GM12878 (cell line): ENCODE measurements at regions not wholly inside any gene's neighbourhood (a gene's known extent, or its start where the extent isn't known, plus 50 kb on each side); places are given as distances from the start of the nearest gene placed in this dataset.

Experiments
- ATAC-seq: fragments of 200-7000 bp; cut with Tn5 transposase; 3 replicates; pipeline ENCODE4 v1.9.1; 2020; ENCODE audit warnings: mild to moderate bottlenecking, moderate library complexity
- BruUV-seq: library from RNA; stranded (reverse); fragments of 400-500 nt; replicated peaks from 2 replicates; lab custom pipeline; 2021; lab: Mats Ljungman, UMichigan
- CTCF ChIA-PET: fragments of 300-600 bp; sonication (Branson Sonifier 250); formaldehyde crosslinking; extraction: SDS; loops from one replicate; lab custom pipeline; 2021; ENCODE audit warnings: inconsistent platforms; lab: Yijun Ruan, JAX
- POLR2A ChIA-PET: fragments of 350-600 bp; formaldehyde crosslinking; extraction: SDS; loops from one replicate; lab custom pipeline; 2021; ENCODE audit warnings: inconsistent platforms; lab: Charles Lee
- RAD21 ChIA-PET: fragments of 300-600 bp; sonication (Branson Sonifier 250); formaldehyde crosslinking; loops from one replicate; lab custom pipeline; 2023; ENCODE audit warnings: antibody characterized with exemption; ENCODE audit not compliant: unreplicated experiment; lab: Charles Lee
- SMC1A ChIA-PET: fragments of 300-600 bp; sonication (Branson Sonifier 250); formaldehyde crosslinking; loops from one replicate; lab custom pipeline; 2023; ENCODE audit not compliant: unreplicated experiment, uncharacterized antibody; lab: Charles Lee
- DNase-seq: peaks from one replicate; pipeline ENCODE4 v3.0.0-alpha.2; 2011; ENCODE audit warnings: low read depth, low spot score
- FAIRE-seq: peaks from 3 replicates; lab custom pipeline; 2011; peaks lifted over from hg19 to GRCh38; lab: Jason Lieb, UNC
- H2AFZ ChIP-seq: 2 replicates; pipeline ENCODE4 v1.6.0; 2011; ENCODE audit warnings: low read depth, low read length, control low read depth; ENCODE audit not compliant: control insufficient read depth
- H3K27ac ChIP-seq: 2 replicates; pipeline ENCODE4 v1.5.1; 2011; ENCODE audit warnings: control low read depth; ENCODE audit not compliant: control insufficient read depth, insufficient read depth
- H3K27me3 ChIP-seq, 2 experiments: replicated peaks in 1 of 2; 2 replicates each; pipeline versions ENCODE4 v1.6.0 to v1.6.1; 2011; ENCODE audit warnings: low read length in 1 of 2; ENCODE audit not compliant: control insufficient read depth in 2 of 2, insufficient read depth in 2 of 2
- H3K36me3 ChIP-seq, 2 experiments: 2 replicates each; pipeline ENCODE4 v1.5.1; 2011; ENCODE audit warnings: low read length in 1 of 2; ENCODE audit not compliant: control insufficient read depth in 2 of 2, insufficient read depth in 2 of 2
- H3K4me1 ChIP-seq: 2 replicates; pipeline ENCODE4 v1.6.1; 2011; ENCODE audit warnings: mild to moderate bottlenecking, low read length, moderate library complexity, mixed read lengths; ENCODE audit not compliant: control insufficient read depth, insufficient read depth
- H3K4me2 ChIP-seq: 2 replicates; pipeline ENCODE4 v1.6.0; 2011; ENCODE audit warnings: control low read depth; ENCODE audit not compliant: control insufficient read depth, insufficient read depth
- H3K4me3 ChIP-seq: fragments of 200-600 bp; sonication (generic); 2 replicates; pipeline ENCODE4 v1.5.1; 2016
- H3K79me2 ChIP-seq: 2 replicates; pipeline ENCODE4 v1.6.0; 2011; ENCODE audit warnings: low read length; ENCODE audit not compliant: control insufficient read depth, insufficient read depth
- H3K9ac ChIP-seq: 2 replicates; pipeline ENCODE4 v1.8.0; 2011; ENCODE audit warnings: low read length, control low read depth, mixed read lengths; ENCODE audit not compliant: control insufficient read depth, insufficient read depth
- H3K9me3 ChIP-seq: replicated peaks from 3 replicates; pipeline ENCODE4 v1.5.1; 2011; ENCODE audit warnings: mild to moderate bottlenecking, low read length; ENCODE audit not compliant: control insufficient read depth, insufficient read depth
- H4K20me1 ChIP-seq: 2 replicates; pipeline ENCODE4 v1.6.0; 2011; ENCODE audit not compliant: control insufficient read depth, insufficient read depth
- BRCA1 ChIP-seq: IDR thresholded peaks from 2 replicates; pipeline ENCODE4 v1.6.1; 2011; ENCODE audit warnings: low read depth, low read length, improper control_type of control experiment
- CEBPB ChIP-seq, 2 experiments: fragments of 150-350 bp in 1 of 2; IDR thresholded peaks; 2 replicates each; pipeline ENCODE4 v1.6.1; 2012 to 2014; ENCODE audit warnings: low read depth in 2 of 2, low read length in 2 of 2, borderline replicate concordance in 1 of 2, inconsistent platforms in 1 of 2
- FOS ChIP-seq: IDR thresholded peaks from 3 replicates; pipeline ENCODE4 v1.6.1; 2011; ENCODE audit warnings: borderline replicate concordance; ENCODE audit not compliant: insufficient read length; ENCODE audit errors: extremely low read depth
- JUNB ChIP-seq: IDR thresholded peaks from 2 replicates; pipeline ENCODE4 v1.6.1; 2016; ENCODE audit warnings: antibody characterized with exemption, mild to moderate bottlenecking
- MAX ChIP-seq: IDR thresholded peaks from 2 replicates; pipeline ENCODE4 v1.6.1; 2012; ENCODE audit warnings: low read depth, low read length, improper control_type of control experiment
- NFYB ChIP-seq: IDR thresholded peaks from 2 replicates; pipeline ENCODE4 v1.6.1; 2011; ENCODE audit warnings: low read depth, mild to moderate bottlenecking, low read length, improper control_type of control experiment, moderate library complexity; ENCODE audit not compliant: insufficient read depth
- NR2C2 ChIP-seq: IDR thresholded peaks from 2 replicates; pipeline ENCODE4 v1.6.1; 2011; ENCODE audit warnings: borderline replicate concordance, low read depth; ENCODE audit not compliant: control insufficient read depth, insufficient read length
- NR2F1 ChIP-seq: fragments of 450-650 bp; conservative IDR thresholded peaks from 2 replicates; pipeline ENCODE4 v1.6.1; 2017; ENCODE audit warnings: mild to moderate bottlenecking
- NRF1 ChIP-seq: conservative IDR thresholded peaks from 2 replicates; pipeline ENCODE4 v1.6.1; 2011; ENCODE audit warnings: mild to moderate bottlenecking, low read depth, low read length, improper control_type of control experiment
- POLR2AphosphoS5 ChIP-seq: IDR thresholded peaks from 2 replicates; pipeline ENCODE4 v1.6.1; 2011; ENCODE audit warnings: mild to moderate bottlenecking, low read length, inconsistent platforms
- RAD51 ChIP-seq: fragments of 450-650 bp; IDR thresholded peaks from 2 replicates; pipeline ENCODE4 v1.6.1; 2016; ENCODE audit warnings: moderate library complexity, mild to moderate bottlenecking, inconsistent platforms
- SMAD5 ChIP-seq: IDR thresholded peaks from 2 replicates; pipeline ENCODE4 v1.6.1; 2016; ENCODE audit warnings: antibody characterized with exemption, low read depth
- SMARCA5 ChIP-seq: fragments of 450-650 bp; IDR thresholded peaks from 2 replicates; pipeline ENCODE4 v1.6.1; 2017; ENCODE audit warnings: mild to moderate bottlenecking
- SPI1 ChIP-seq: IDR thresholded peaks from 2 replicates; pipeline ENCODE4 v1.6.1; 2011; ENCODE audit warnings: low read depth, mild to moderate bottlenecking, low read length, moderate library complexity, borderline replicate concordance; ENCODE audit not compliant: insufficient read depth
- SUZ12 ChIP-seq: fragments of 200-600 bp; sonication (generic); IDR thresholded peaks from one replicate; pipeline ENCODE4 v1.6.1; 2018; ENCODE audit warnings: antibody characterized with exemption, mild to moderate bottlenecking; ENCODE audit not compliant: unreplicated experiment
- TARDBP ChIP-seq: IDR thresholded peaks from 2 replicates; pipeline ENCODE4 v1.6.1; 2016; ENCODE audit warnings: borderline replicate concordance
- WGBS: methylation state at CpG from one replicate; pipeline ENCODE4 v1.1.6; 2016; ENCODE audit warnings: low lambda C conversion rate; ENCODE audit not compliant: insufficient replicate concordance, insufficient coverage; ENCODE audit errors: missing lambda C conversion rate; 5-methylcytosine and 5-hydroxymethylcytosine counted together
- in situ Hi-C: fragments of 300-500 bp; cut with MboI; formaldehyde crosslinking; loops from 9 replicates; pipeline ENCODE4 v1.14.3; 2018; ENCODE audit warnings: mixed read lengths
- intact Hi-C: fragments of 100-400 bp; cut with micrococcal nuclease; formaldehyde crosslinking; loops from one replicate; pipeline ENCODE4 v1.14.2; 2022; ENCODE audit not compliant: unreplicated experiment

DNA sequence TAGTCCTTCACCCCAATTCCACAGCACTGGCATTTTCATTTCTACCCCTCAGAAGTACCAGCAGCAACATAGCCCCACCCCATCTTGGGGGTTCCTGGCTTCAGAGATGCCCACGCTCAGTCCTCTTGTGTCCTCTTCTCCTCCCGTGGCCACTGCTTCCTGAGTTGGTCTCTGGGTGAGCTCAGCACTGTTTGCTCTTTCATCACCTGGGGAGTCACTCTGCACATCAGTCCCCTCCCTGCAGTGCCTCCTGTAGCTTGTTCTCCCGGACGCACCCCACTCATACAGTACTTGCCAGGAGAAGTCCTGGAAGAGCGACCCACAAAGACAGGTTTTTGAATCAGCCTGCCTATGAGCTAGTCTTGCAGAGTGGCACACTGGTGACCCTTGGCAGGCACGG, 63.8 kb downstream of the GSC start:
- Histone ChIP-seq H3K27ac (no peak overlapping the region), H3K9ac (no peak overlapping the region), H3K4me1 (no peaks in the 10 kb centered on the region), H2AFZ (no peak overlapping the region), H3K4me3 (no peak overlapping the region), H3K27me3 (no peaks in the 10 kb centered on the region; a peak in 1 of 4 replicates), H3K79me2 (no peaks in the 10 kb centered on the region), H3K36me3 (no peaks in the 10 kb centered on the region), H4K20me1 (no peaks in the 10 kb centered on the region), H3K9me3 (no peaks in the 10 kb centered on the region), H3K4me2 (no peak overlapping the region)
- FAIRE-seq (no peak), ATAC-seq (no peak), DNase-seq (no peak)
- 31% methylated on average over 6 of the region's 6 CpGs for WGBS
- RAD21 ChIA-PET = no interaction called here
- CTCF ChIA-PET = no interaction called here
- TF ChIP-seq CEBPB (IDR thresholded peaks at IDR 0.05; ENCODE audit: borderline replicate concordance in 1 of 2, low read depth in 2 of 2, low read length in 2 of 2) (no peak), FOS (no peak), SMAD5 (no peak), RAD51 (no peak), NFYB (no peak), NR2C2 (no peak), SUZ12 (no peak), NRF1 (no peak), POLR2AphosphoS5 (no peak), SMARCA5 (no peak), NR2F1 (no peak), TARDBP (no peak), MAX (no peak), SPI1 (no peak), JUNB (no peak), BRCA1 (no peak)
- in situ Hi-C loops = no loop called here
- SMC1A ChIA-PET = no interaction called here
- POLR2A ChIA-PET = no interaction called here
- intact Hi-C loops = no loop called here
- no TSS peak for BruUV-seq
